PC-9 (cell line): ENCODE measurements at regions not wholly inside any gene's neighbourhood (a gene's known extent, or its start where the extent isn't known, plus 50 kb on each side); places are given as distances from the start of the nearest gene placed in this dataset.

ENCODE experiments used
- EZH2 ChIP-seq: fragments of 200-600 bp; sonication (generic); IDR thresholded peaks from 2 replicates; pipeline ENCODE4 v1.8.0; 2017; ENCODE audit warnings: antibody characterized with exemption, low read depth
- TF ChIP-seq, protein P1 (sequence below): fragments of 200-600 bp; sonication (generic); conservative IDR thresholded peaks from 2 replicates; pipeline ENCODE4 v1.6.1; 2017; ENCODE audit warnings: mixed run types, antibody characterized with exemption, mild to moderate bottlenecking, moderate library complexity

GRCh38 chr12:131608740-131609690, 101.9 kb upstream of the SFSWAP start:
- TF ChIP-seq, protein P1, sequence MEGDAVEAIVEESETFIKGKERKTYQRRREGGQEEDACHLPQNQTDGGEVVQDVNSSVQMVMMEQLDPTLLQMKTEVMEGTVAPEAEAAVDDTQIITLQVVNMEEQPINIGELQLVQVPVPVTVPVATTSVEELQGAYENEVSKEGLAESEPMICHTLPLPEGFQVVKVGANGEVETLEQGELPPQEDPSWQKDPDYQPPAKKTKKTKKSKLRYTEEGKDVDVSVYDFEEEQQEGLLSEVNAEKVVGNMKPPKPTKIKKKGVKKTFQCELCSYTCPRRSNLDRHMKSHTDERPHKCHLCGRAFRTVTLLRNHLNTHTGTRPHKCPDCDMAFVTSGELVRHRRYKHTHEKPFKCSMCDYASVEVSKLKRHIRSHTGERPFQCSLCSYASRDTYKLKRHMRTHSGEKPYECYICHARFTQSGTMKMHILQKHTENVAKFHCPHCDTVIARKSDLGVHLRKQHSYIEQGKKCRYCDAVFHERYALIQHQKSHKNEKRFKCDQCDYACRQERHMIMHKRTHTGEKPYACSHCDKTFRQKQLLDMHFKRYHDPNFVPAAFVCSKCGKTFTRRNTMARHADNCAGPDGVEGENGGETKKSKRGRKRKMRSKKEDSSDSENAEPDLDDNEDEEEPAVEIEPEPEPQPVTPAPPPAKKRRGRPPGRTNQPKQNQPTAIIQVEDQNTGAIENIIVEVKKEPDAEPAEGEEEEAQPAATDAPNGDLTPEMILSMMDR = peak; percentile 79
- no peak; the same call in 1 of the 2 replicates for TF ChIP-seq EZH2
